Spinal cord (tissue), 9 donors: ENCODE measurements at regions not wholly inside any gene's neighbourhood (a gene's known extent, or its start where the extent isn't known, plus 50 kb on each side); places are given as distances from the start of the nearest gene placed in this dataset.
A peak's percentile ranks its signal among the peaks of the same experiment; 100 is the strongest.

ENCODE experiments used
- DNase-seq, 6 donors: peaks; one replicate each; pipeline versions ENCODE4 v3.0.0 to v3.0.0-alpha.2; 2013 to 2015; ENCODE audit warnings: low spot score in 6 of 6, low read depth in 4 of 6
- H3K27ac ChIP-seq: one replicate; pipeline ENCODE4 v1.5.1; 2013; ENCODE audit warnings: low read depth, low read length, control low read depth
- H3K27me3 ChIP-seq: one replicate; pipeline ENCODE4 v1.6.1; 2013; ENCODE audit warnings: low read length; ENCODE audit not compliant: control insufficient read depth, insufficient read depth
- H3K36me3 ChIP-seq: one replicate; pipeline ENCODE4 v1.6.1; 2013; ENCODE audit warnings: low read length; ENCODE audit not compliant: control insufficient read depth, insufficient read depth
- H3K4me1 ChIP-seq: one replicate; pipeline ENCODE4 v1.6.1; 2013; ENCODE audit warnings: low read length; ENCODE audit not compliant: control insufficient read depth, insufficient read depth
- H3K4me3 ChIP-seq: one replicate; pipeline ENCODE4 v1.5.1; 2013; ENCODE audit warnings: low read depth, low read length, control low read depth
- H3K9me3 ChIP-seq: one replicate; pipeline ENCODE4 v1.6.1; 2013; ENCODE audit warnings: low read length; ENCODE audit not compliant: control insufficient read depth, insufficient read depth
- WGBS: methylation state at CpG from one replicate; pipeline ENCODE4 v1.1.5; 2013; ENCODE audit warnings: missing lambda C conversion rate; ENCODE audit not compliant: insufficient coverage; 5-methylcytosine and 5-hydroxymethylcytosine counted together
- donor health status: healthy.

DNA sequence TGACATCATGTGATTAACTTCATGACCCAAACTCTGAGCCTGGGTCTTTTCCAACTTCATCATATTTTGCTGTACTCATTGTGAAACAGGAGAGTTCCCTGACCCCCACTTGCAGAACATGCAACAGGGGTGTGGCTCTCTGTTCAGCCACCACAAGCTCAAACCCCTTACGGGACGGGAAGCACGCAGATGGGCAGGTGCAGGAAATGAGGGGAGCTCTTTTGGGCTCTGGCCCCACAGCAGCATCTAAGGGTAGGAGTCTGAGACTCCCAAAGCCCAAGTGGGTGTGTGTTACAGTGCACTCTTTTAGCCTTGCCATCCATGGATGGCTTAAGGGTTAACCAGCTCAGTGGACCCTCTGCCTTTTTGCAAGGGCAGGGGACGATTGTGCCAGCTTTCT is 599.5 kb upstream of the SMIM31 start:
- Histone ChIP-seq H3K27ac (no peak overlapping the region), H3K27me3 (no peaks in the 10 kb centered on the region), H3K4me1 (no peaks in the 10 kb centered on the region), H3K4me3 (no peak overlapping the region), H3K9me3 (no peaks in the 10 kb centered on the region), H3K36me3 (no peaks in the 10 kb centered on the region)
- WGBS = 79% methylated on average over 4 of the region's 4 CpGs
- DNase-seq = no peak

DNA sequence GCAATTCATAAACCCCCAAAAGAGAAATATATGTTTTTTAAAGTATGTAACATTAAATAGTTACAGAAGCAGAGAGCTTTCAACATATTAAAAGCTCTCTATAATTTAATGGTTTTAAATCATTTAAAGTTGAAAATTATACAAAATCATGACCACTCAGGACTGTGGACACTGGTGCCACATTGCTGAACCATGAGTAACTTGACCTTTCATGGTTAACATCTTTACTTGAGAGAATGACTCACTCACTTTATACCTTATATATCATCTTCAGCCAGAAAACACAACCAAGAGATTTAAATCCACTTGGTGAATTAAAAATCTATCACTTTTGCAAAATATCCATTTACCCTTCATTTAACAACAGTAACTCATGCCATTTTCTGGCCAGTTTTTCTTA is 584.3 kb upstream of the SMIM31 start:
- Histone ChIP-seq H3K9me3 (peaks cover 2% of the 10 kb centered on the region), H3K4me3 (no peak overlapping the region), H3K4me1 (no peaks in the 10 kb centered on the region), H3K27me3 (no peaks in the 10 kb centered on the region), H3K27ac (no peak overlapping the region), H3K36me3 (no peaks in the 10 kb centered on the region)
- DNase-seq = no peak

DNA sequence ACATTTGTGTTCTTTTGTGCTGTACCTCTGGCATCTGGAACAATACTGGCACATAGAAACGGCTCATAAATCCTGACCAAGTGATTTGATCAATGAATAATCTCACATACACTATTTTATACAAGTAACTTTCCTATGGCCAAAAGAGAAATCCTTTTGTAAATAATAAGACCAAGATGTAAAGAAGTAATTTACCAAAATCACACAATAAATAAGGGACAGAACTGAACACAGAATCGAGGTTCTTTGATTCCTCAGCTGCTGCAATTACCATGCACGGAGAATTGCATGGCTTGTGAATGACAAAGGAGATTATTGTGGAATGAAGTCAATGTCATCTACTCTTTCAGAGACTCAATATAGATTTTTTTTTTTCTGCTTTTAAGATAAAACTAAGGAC is 576.8 kb upstream of the SMIM31 start:
- H3K27ac ChIP-seq = no peak overlapping the region
- no peak overlapping the region for H3K4me3 ChIP-seq
- WGBS = 20% methylated on average over 1 of the region's 3 CpGs

DNA sequence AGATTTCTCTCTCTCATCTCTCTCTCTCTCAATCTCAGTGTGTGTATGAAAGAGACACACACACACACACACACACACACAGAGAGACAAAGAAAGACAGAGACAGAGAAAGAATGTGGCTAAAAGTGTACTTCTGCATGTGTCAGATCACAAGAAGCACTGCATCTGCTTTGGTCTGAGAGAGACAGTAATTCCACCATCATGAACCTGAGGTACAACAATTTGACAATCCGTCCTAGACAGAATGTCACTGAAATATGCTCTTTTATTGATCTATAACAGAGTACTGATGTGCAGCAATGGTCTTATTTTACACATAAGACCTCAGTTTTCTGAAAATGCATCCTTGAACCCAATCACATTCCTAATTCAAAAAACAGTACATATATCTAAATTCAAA is 576.2 kb upstream of the SMIM31 start:
- WGBS = no CpG with 5 or more reads among the region's 1 CpG
- Histone ChIP-seq H3K4me1 (no peaks in the 10 kb centered on the region), H3K4me3 (no peak overlapping the region), H3K9me3 (no peaks in the 10 kb centered on the region), H3K27me3 (no peaks in the 10 kb centered on the region), H3K27ac (no peak overlapping the region), H3K36me3 (no peaks in the 10 kb centered on the region)
- peak in 2 of 6 donors; percentile 2 to 22 for DNase-seq

More for the DNA sequence above, 576.8 kb upstream of the SMIM31 start:
- Histone ChIP-seq H3K27me3 (no peaks in the 10 kb centered on the region), H3K4me1 (no peaks in the 10 kb centered on the region), H3K9me3 (no peaks in the 10 kb centered on the region), H3K36me3 (no peaks in the 10 kb centered on the region)
- peak in 3 of 6 donors; percentile 3 to 74 (median 43) for DNase-seq

DNA sequence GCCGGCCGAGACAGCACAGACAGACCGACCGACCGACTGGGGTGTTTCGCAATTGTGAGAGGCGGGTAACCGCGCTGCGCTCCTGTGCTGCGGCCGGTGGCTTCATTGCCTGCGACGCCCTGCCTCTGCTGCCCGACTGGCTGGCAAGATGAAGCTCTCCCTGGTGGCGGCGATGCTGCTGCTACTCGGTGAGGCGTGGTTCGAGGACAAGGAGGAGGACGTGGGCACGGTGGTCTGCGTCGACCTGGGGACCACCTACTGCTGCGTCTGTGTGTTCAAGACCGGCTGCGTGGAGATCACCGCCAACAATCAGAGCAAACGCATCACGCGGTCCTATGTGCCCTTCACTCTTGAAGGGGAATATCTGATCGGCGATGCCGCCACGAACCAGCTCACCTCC is 565.7 kb upstream of the SMIM31 start:
- WGBS = 99% methylated on average over 35 of the region's 35 CpGs
- no peaks in the 10 kb centered on the region for H3K4me1 ChIP-seq
- H3K4me3 ChIP-seq = no peak overlapping the region
- no peaks in the 10 kb centered on the region for H3K27me3 ChIP-seq
- no peak overlapping the region for H3K27ac ChIP-seq
- H3K9me3 ChIP-seq = no peaks in the 10 kb centered on the region
- DNase-seq = no peak
- H3K36me3 ChIP-seq = peaks cover 4% of the 10 kb centered on the region

DNA sequence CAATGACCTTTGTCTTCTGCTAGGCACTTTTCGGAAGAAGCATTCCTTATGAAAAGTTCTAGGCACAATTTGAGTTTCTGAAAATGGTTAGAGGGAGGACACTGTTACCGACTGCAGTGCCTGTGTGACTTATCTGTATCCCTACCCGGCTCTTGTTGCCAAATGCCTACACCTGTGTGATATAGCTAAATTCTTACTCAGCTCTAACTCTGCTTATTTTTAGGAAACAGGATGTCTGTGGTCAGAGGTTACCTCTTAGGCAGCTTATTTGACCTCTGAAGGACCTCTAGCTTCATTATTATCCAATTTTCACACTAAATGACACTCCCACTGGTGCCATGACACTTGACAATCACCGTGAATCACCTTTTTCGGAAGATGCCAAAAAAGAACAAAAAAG is 561.1 kb upstream of the SMIM31 start:
- no peak overlapping the region for H3K4me3 ChIP-seq
- no peaks in the 10 kb centered on the region for H3K4me1 ChIP-seq
- no peaks in the 10 kb centered on the region for H3K9me3 ChIP-seq
- H3K27me3 ChIP-seq = no peaks in the 10 kb centered on the region
- H3K27ac ChIP-seq = no peak overlapping the region
- H3K36me3 ChIP-seq = peaks cover 4% of the 10 kb centered on the region
- whole genome bisulfite sequencing = 95% methylated on average over 2 of the region's 5 CpGs
- no peak for DNase-seq

DNA sequence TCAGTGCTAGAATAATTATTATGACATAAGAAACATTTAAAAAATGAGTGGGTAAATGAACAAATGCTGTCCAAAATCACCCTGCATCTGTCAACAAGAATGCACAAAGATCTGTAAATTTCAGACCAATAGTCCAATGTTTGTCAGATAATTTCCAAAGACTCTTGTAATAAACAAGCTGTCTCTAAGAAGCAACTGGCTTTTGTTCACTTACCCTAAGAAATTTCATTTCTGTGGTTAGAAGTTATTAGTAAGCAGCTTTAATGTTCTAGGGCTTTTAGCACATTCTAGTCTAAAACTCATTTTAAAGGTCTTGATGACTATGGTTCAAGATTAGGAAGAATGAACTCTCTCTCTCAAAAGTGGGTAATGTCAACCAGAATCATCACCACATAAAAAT is 560.3 kb upstream of the SMIM31 start:
- no peaks in the 10 kb centered on the region for H3K4me1 ChIP-seq
- H3K4me3 ChIP-seq = no peak overlapping the region
- H3K36me3 ChIP-seq = no peaks in the 10 kb centered on the region
- no peak for DNase-seq
- H3K9me3 ChIP-seq = no peaks in the 10 kb centered on the region
- no peaks in the 10 kb centered on the region for H3K27me3 ChIP-seq
- no peak overlapping the region for H3K27ac ChIP-seq

DNA sequence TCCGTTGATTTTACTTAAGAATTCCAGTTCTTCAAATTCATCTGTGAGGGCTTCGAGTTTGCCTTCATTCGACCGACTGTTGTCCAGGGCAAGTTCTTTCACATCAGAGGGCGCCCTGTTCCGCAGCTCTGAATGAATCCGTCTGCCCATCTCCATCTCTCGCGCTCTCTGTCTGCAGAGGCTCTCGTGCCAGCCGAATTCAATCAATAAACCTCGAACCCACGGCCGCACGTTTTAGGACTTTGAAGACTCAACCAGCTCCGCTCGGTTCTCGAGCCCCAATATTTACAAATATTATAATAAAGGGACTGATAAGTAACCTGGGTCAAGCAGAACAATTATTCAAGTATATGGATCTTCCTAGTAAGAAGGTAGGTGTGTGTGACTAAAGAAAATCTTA is 556.4 kb upstream of the SMIM31 start:
- Histone ChIP-seq H3K27me3 (no peaks in the 10 kb centered on the region), H3K36me3 (no peaks in the 10 kb centered on the region), H3K4me3 (no peak overlapping the region), H3K9me3 (no peaks in the 10 kb centered on the region), H3K4me1 (no peaks in the 10 kb centered on the region), H3K27ac (no peak overlapping the region)
- DNase-seq = no peak
- WGBS = over 99% methylated on average over 11 of the region's 18 CpGs

DNA sequence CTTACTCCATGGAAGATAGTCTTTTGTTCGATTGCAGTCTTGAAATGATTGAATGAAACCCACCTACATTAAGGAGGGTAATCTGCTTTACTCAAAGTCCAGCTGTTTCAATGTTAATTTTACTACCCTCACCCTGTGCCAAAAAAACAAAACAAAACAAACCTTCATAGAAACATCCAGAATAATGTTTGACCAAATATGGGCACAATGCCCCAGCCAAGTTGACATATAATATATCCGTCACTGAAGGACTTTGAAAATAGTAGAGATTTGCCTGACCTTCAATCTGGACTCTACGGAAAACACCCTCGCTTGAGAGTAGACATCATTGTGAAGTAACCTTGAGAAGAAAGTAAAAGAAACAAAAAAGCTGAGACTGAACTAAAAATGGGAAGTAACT is 550.5 kb upstream of the SMIM31 start:
- H3K4me1 ChIP-seq = no peaks in the 10 kb centered on the region
- DNase-seq = no peak
- no peak overlapping the region for H3K4me3 ChIP-seq
- no peaks in the 10 kb centered on the region for H3K9me3 ChIP-seq
- no peaks in the 10 kb centered on the region for H3K36me3 ChIP-seq
- WGBS = 90% methylated on average over 3 of the region's 4 CpGs
- no peak overlapping the region for H3K27ac ChIP-seq
- H3K27me3 ChIP-seq = no peaks in the 10 kb centered on the region

DNA sequence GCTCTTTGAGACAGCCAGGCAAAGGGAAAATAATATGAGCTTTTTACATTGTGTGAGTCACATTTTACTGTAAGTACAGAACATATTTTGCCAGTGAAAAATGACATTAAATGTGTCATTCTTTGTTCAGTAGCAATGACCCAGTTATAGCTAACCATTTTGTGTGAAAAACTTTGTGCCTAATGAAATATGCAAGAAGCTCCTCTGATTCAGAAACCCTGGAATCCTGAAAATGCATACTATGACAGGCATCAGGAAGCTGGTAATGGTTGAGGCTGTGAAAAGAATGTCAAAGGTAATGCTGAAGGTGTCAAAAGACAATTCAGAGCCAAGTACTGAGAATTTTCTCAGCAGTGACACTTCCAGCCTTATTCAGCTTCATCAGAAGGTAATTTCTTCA is 549.5 kb upstream of the SMIM31 start:
- Histone ChIP-seq H3K27me3 (no peaks in the 10 kb centered on the region), H3K27ac (no peak overlapping the region), H3K4me1 (no peaks in the 10 kb centered on the region), H3K4me3 (no peak overlapping the region), H3K9me3 (no peaks in the 10 kb centered on the region), H3K36me3 (no peaks in the 10 kb centered on the region)
- DNase-seq = peak in 2 of 6 donors; percentile 3 to 6

DNA sequence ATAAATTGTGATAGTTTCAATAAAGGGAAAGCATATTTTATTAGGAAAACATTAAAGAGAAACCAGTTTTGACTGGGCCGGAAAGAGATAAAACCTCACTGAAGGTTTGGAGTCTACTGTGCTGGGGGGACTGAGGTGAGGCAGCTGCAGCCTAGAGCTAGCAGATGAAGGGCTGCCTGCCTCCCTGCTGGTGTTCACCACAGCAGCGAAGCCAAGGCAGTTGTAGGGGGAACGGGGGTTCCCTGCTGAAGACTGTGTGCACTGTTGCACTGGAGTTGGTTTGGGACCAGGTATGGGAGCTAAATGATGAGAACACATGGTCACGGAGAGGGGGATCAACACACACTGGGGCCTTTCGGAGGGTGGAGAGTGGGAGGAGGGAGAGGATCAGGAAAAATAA is 546.5 kb upstream of the SMIM31 start:
- Histone ChIP-seq H3K36me3 (no peaks in the 10 kb centered on the region), H3K27ac (no peak overlapping the region), H3K4me1 (no peaks in the 10 kb centered on the region), H3K9me3 (no peaks in the 10 kb centered on the region), H3K27me3 (no peaks in the 10 kb centered on the region), H3K4me3 (no peak overlapping the region)
- DNase-seq = no peak
- 76% methylated on average over 4 of the region's 5 CpGs for whole genome bisulfite sequencing
